Activated effector memory CD4-positive, alpha-beta T cell treated with anti-CD3 and anti-CD28 coated beads, Interleukin-2, amount 50 U/mL, for 16 hours (primary cell): ENCODE measurements at regions not wholly inside any gene's neighbourhood (a gene's known extent, or its start where the extent isn't known, plus 50 kb on each side); places are given as distances from the start of the nearest gene placed in this dataset.

ENCODE experiments used
- DNase-seq: peaks from one replicate; pipeline ENCODE4 v3.0.0-alpha.2; 2020

DNA sequence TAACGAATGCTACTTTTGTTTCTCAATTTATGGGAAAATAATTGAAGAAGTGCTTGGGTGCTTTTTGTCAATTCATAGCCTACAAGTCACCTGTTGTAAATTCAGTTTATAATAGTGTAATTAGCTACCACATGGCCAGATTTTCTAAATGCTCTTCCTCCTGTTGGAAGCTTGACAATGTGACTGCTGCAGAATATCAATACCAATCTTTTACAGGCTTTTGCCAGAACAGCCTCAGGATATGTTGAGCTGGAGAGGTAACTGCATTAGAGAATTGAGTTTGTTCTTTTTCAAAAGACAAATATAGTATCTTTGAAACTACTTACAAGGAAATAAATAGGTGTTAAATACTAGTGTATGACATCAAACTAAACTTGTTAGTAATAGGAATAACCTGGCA is 277.8 kb downstream of the POU4F1 start:
- no peak for DNase-seq

GRCh38 chr13:78323848-78324247 is 279.5 kb downstream of the POU4F1 start:
- no peak for DNase-seq

DNA sequence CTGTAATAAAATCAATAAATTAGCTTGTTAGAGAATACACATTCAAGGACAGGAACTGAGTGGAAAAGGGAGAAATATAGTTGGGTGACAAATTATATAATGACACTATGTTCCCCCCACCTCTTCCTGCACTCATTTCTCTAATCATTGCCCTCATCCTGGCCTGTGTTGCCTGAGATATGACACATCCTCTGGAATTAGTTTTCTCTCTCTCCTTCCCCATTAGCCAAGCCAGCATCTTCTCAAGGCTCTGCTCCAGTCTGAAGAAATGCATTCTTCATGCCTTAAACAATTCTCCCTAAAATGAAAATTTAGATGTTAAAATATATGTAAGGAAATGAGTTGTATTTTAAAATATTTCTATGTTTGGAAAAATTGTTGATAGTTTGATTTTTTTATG is 280.3 kb downstream of the POU4F1 start:
- no peak for DNase-seq

GRCh38 chr13:78319101-78319627 is 284.2 kb downstream of the POU4F1 start:
- no peak for DNase-seq

DNA sequence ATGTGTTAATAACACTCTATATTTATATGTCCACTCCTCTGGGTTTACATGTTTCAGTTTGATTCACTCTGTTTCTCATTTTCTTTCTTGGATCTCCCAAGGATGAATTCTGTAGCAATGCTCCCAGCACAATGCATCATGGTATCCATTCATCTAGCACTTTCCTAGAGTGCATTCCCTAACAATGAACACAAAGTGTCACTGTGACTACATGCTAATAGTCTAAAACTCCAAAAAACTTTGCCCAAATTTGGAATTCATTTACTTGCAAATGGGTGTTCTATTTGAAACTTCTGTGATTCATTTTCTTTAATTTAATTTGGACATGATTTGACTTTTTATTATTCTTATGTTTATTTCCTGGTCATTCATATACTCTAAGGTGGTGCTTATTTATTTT is 286.3 kb downstream of the POU4F1 start:
- no peak for DNase-seq

DNA sequence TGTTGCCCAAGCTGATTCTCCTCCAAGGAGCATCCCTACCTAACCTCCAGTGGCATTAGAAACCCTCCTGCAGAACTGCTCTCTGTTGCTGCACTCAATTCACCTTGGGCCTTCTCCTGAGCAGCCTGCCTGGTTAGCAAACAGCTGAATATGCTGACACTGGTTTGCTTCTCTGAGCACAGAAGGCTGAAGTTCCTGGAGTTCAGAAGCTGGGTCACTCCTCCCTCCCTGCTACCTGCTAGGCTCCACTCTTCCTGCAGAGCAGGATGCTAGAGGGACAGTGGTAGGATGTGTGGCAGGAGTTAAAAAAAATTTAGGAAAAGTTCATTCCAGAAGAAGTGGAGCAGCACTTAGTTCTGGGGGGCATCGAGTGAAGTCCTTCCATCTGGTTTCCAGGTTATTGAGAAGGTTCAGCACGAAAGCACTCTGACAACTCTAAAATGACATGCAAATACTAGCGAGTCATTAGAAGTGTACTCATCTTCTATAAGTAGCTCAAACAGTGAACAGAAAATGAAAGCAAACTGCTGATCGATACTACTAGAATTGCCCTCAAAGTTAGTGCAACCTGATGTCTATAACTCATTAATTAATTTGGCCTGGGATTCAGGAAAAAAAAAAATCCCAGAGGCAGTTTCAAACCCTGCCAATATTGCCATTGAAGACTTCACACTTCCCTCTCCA is 293.7 kb downstream of the POU4F1 start:
- no peak for DNase-seq

GRCh38 chr13:78306519-78307206 is 296.7 kb downstream of the POU4F1 start:
- DNase-seq = no peak

GRCh38 chr13:78305171-78305570 is 298.2 kb downstream of the POU4F1 start:
- no peak for DNase-seq

- no peak for DNase-seq
These were observed 303.3 kb downstream of the POU4F1 start for GRCh38 chr13:78299832-78300623.

DNA sequence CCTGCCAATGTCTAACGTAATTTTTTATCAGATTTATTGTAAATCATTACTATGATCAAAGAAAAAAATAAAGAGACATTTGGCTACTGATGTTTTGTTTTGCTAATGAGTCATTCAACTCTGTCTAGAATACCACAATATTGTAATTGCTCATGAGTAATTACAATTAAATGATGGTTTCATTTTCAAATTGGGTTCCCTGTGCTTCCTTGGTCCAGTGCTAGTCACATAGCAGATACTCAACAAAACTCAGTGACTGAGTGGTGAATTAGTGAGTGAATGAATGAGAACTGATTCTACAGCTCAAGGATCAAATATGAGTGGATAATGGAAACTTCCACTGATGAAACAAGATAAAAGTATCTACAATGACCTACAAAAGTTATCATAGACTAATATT is 304.7 kb downstream of the POU4F1 start:
- no peak for DNase-seq

DNA sequence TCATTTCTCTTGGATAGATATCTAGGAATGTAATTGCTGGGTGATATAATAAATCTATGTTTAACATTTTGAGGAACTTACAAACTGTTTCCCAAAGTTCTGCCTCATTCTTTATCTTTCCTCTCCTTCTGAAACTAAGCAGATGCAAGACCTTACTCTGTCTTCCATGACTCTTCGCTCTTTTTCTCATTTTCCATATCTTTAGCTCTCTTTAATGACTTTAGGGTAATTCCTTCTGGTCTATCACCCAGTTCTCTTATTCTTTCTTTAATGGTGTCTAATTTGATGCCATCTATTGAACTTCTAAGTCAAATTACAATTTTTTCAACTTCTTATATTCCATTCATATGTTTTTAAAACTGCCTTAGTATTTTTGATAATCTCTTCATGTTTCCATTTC is 316.6 kb downstream of the POU4F1 start:
- DNase-seq = no peak

DNA sequence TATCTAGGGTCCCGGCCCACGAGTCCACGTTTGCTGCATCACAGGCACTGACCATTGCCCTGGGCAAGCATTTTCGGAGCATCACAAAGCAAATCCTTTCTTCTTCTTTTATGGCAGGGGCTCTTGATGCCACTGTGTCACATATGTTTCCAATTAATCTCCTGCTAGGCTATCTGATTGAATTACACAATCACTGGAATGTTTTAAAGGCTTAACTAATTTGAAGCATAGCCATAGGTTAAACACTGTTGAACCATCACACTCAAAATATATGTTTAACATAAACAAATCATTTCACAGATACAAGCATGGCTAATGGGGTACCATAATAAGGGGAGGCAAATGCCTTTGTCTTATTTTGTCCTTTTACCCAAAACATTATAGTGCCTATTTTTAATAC is 338.3 kb downstream of the POU4F1 start:
- no peak for DNase-seq

- no peak for DNase-seq
These were observed 339.7 kb upstream of the EDNRB start for GRCh38 chr13:78258304-78258703.

DNA sequence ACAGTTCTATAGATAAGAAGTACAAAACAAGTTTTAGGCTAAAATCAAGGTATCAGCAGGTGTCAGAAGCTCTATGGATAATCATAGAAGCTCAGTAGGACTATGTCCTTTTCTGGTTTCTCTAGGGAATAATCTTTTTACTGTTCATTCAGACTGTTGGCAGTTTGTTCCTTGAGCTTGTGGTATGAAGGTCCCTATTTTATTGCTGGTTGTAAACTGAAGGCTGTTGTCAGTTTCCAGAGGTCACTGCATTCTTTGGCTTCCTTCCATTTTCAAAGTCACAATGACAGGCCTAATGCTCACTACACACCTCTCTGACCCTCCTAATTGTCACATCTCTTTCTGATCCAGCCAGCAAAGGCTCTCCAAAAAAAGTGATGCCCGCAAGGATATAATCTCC is 337.9 kb upstream of the EDNRB start:
- DNase-seq = no peak

DNA sequence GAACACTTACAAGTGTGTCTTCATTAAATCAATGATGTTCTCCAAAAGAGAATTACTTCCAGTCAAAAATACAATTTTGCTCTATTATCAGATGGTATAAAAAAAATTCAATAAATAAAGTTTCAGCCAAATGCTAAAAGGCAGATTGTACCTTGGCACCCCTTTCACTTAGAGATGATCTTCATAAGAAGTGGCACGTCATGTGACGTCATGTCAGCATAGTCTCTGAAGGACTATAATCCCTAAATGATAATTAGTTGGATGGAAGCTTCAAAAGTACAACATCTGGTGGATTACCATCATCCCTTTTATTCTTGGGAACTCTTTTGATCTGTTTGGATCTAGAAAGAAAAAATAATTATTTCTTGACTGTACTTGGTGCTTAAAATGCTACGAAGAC is 335.5 kb upstream of the EDNRB start:
- DNase-seq = no peak

DNA sequence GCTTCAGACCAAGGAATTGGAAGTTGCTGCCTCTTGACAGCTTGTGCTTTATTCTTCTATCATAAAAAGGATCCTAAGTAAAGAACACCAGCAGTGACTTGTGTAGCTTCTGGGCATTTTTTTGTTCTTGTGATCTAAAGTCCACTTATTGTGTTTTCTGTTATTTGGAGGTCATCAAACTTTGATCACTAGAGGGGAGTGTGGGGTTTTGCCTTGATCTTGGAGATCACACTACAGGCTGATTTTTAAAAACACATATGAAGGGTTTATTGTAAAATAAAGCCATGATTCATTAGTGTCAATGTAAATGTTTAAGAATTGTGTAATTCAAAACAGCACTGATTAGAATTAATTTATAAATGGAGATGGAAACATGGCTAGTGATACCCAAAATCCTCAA is 328.7 kb upstream of the EDNRB start:
- DNase-seq = no peak

GRCh38 chr13:78241278-78241919 is 322.8 kb upstream of the EDNRB start:
- DNase-seq = no peak

DNA sequence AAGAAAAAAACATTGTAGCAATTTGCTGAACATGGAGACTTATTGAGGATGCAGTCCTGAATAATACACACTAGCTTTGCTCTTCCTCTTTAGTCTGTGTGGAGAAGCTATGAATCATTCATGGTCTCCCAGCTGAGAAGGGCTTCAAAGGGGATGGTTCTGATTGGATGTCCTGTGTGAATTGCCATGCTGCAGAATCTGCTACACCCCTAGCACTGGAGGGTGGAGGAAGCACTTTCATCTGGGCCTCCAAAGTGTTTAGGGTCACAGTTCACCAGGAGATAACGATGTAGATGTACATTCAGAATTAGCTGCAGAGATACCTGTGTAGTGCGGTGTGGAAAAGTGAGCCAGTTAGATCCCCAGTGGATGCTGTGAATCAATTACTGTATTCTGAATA is 321.1 kb upstream of the EDNRB start:
- no peak for DNase-seq

- no peak for DNase-seq
These were observed 320.3 kb upstream of the EDNRB start for GRCh38 chr13:78238911-78239310.

- no peak for DNase-seq
These were observed 310.3 kb upstream of the EDNRB start for GRCh38 chr13:78228940-78229339.

- DNase-seq = no peak
These were observed 309.6 kb upstream of the EDNRB start for GRCh38 chr13:78228211-78228610.

DNA sequence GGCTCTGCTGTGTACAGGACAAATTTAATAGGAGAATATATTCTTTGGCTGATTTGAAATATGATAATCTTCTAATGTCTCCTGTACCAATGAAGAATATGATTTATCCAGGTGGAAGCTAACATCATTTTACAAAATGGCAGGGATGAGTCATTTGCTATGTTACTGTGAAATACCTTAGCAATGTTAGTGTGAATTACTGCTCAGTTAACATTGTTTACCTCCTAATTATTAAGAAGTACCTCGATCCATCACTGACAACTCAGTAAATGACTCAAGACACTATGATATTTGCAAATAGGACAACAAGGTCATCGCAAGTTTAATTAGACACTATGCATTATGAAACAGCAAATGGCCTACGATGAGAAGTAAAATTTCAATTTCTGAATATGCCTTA is 309.1 kb upstream of the EDNRB start:
- DNase-seq = no peak

GRCh38 chr13:78215458-78216108 is 297.0 kb upstream of the EDNRB start:
- no peak for DNase-seq
